H1 (cell line): ENCODE measurements at regions not wholly inside any gene's neighbourhood (a gene's known extent, or its start where the extent isn't known, plus 50 kb on each side); places are given as distances from the start of the nearest gene placed in this dataset.
"Not testable (repeated sequence)": the region's sequence is repeated elsewhere in the genome, so short reads cannot be mapped to it uniquely, and the experiment has no call there.

Source experiments
- CTCF ChIA-PET: fragments of 300-600 bp; sonication (Branson Sonifier 250); formaldehyde crosslinking; loops from one replicate; lab custom pipeline; 2021; ENCODE audit not compliant: partially characterized antibody; lab: Charles Lee
- POLR2A ChIA-PET: fragments of 300-600 bp; sonication (Branson Sonifier 250); formaldehyde crosslinking; loops from one replicate; lab custom pipeline; 2021; ENCODE audit warnings: inconsistent platforms; ENCODE audit not compliant: partially characterized antibody; lab: Charles Lee
- DNase-seq, 2 experiments: peaks; one replicate each; pipeline versions ENCODE4 v3.0.0 to v3.0.0-alpha.2; 2010 to 2022; ENCODE audit warnings: low spot score in 2 of 2, low read depth in 1 of 2, mixed read lengths in 1 of 2
- FAIRE-seq: peaks from 2 replicates; lab custom pipeline; 2011; peaks lifted over from hg19 to GRCh38; lab: Jason Lieb, UNC
- H2AFZ ChIP-seq: 2 replicates; pipeline ENCODE4 v1.8.1; 2012; ENCODE audit warnings: low read length, inconsistent platforms
- H2AK5ac ChIP-seq: 2 replicates; pipeline ENCODE4 v1.6.1; 2013; ENCODE audit warnings: low read depth, low read length
- H2BK120ac ChIP-seq: replicated peaks from 2 replicates; pipeline ENCODE3; 2013; ENCODE audit warnings: low read depth, low read length, inconsistent platforms
- H2BK12ac ChIP-seq: 2 replicates; pipeline ENCODE4 v1.6.1; 2013; ENCODE audit warnings: low read depth, low read length
- H2BK15ac ChIP-seq: 2 replicates; pipeline ENCODE4 v1.6.1; 2013; ENCODE audit warnings: low read length
- H2BK20ac ChIP-seq: 2 replicates; pipeline ENCODE4 v1.6.1; 2013; ENCODE audit warnings: low read length
- H2BK5ac ChIP-seq: 2 replicates; pipeline ENCODE4 v1.6.1; 2013; ENCODE audit warnings: low read depth, low read length
- H3K14ac ChIP-seq: 2 replicates; pipeline ENCODE4 v1.6.1; 2013; ENCODE audit warnings: inconsistent platforms; ENCODE audit not compliant: insufficient read length
- H3K18ac ChIP-seq: 2 replicates; pipeline ENCODE4 v1.6.1; 2013; ENCODE audit warnings: low read length; ENCODE audit errors: extremely low read depth
- H3K23ac ChIP-seq: 2 replicates; pipeline ENCODE4 v1.6.1; 2013; ENCODE audit warnings: inconsistent platforms; ENCODE audit not compliant: insufficient read length
- H3K23me2 ChIP-seq: 2 replicates; pipeline ENCODE4 v1.6.1; 2013; ENCODE audit warnings: low read depth, low read length
- H3K27ac ChIP-seq: 2 replicates; pipeline ENCODE4 v1.6.1; 2011; ENCODE audit warnings: low read depth, low read length, inconsistent platforms
- H3K27me3 ChIP-seq, 4 experiments: replicated peaks in 1 of 4; 1 replicate in 1 of 4; 2 replicates in 3 of 4; pipeline versions ENCODE4 v1.6.1 to v1.8.1; 2011 to 2013; ENCODE audit warnings: low read length in 3 of 4, mild to moderate bottlenecking in 3 of 4, inconsistent platforms in 2 of 4, mixed read lengths in 2 of 4, moderate library complexity in 1 of 4; ENCODE audit not compliant: control insufficient read depth in 3 of 4, insufficient read depth in 3 of 4; ENCODE audit errors: extremely low read depth in 1 of 4
- H3K36me3 ChIP-seq, 4 experiments: 2 replicates each; pipeline versions ENCODE4 v1.6.1 to v1.8.1; 2011 to 2013; ENCODE audit warnings: mild to moderate bottlenecking in 4 of 4, low read length in 3 of 4, moderate library complexity in 2 of 4, control low read depth in 1 of 4, inconsistent platforms in 1 of 4; ENCODE audit not compliant: insufficient read depth in 4 of 4, control insufficient read depth in 2 of 4
- H3K4ac ChIP-seq: replicated peaks from 2 replicates; pipeline ENCODE3; 2013; ENCODE audit warnings: low read length, low read depth, mixed read lengths, inconsistent platforms; ENCODE audit not compliant: insufficient read length
- H3K4me1 ChIP-seq, 4 experiments: replicated peaks in 1 of 4; 1 replicate in 1 of 4; 2 replicates in 3 of 4; pipeline versions ENCODE4 v1.6.1 to v1.8.1; 2011 to 2013; ENCODE audit warnings: low read length in 3 of 4, inconsistent platforms in 2 of 4, mixed read lengths in 1 of 4; ENCODE audit not compliant: insufficient read depth in 4 of 4, control insufficient read depth in 3 of 4
- H3K4me2 ChIP-seq, 2 experiments: 2 replicates each; pipeline versions ENCODE4 v1.6.1 to v1.8.1; 2011 to 2013; ENCODE audit warnings: low read depth in 2 of 2, low read length in 2 of 2, control low read depth in 1 of 2, inconsistent platforms in 1 of 2, mild to moderate bottlenecking in 1 of 2; ENCODE audit not compliant: insufficient read depth in 1 of 2
- H3K4me3 ChIP-seq, 4 experiments: fragments of 200-600, 300-600 bp in 1 of 4; sonication (generic), shearing (Covaris generic), sonication (Bioruptor Twin) in 1 of 4; 2 replicates each; pipeline versions ENCODE4 v1.5.1 to v1.8.1; 2011 to 2016; ENCODE audit warnings: low read length in 4 of 4, low read depth in 3 of 4, control low read depth in 2 of 4, inconsistent platforms in 2 of 4, mild to moderate bottlenecking in 2 of 4, mixed read lengths in 1 of 4, moderate library complexity in 1 of 4; ENCODE audit not compliant: insufficient read depth in 2 of 4; ENCODE audit errors: extremely low read depth in 1 of 4
- H3K56ac ChIP-seq: replicated peaks from 2 replicates; pipeline ENCODE3; 2013; ENCODE audit warnings: low read depth, mild to moderate bottlenecking, mixed read lengths, low read length, inconsistent platforms; ENCODE audit not compliant: insufficient read length
- H3K79me1 ChIP-seq: 2 replicates; pipeline ENCODE4 v1.6.1; 2013; ENCODE audit warnings: low read depth, low read length, control low read depth
- H3K79me2 ChIP-seq, 2 experiments: 2 replicates each; pipeline versions ENCODE4 v1.6.1 to v1.8.1; 2012 to 2013; ENCODE audit warnings: low read length in 2 of 2, mild to moderate bottlenecking in 2 of 2, inconsistent platforms in 1 of 2; ENCODE audit not compliant: insufficient read depth in 2 of 2, control insufficient read depth in 1 of 2
- H3K9ac ChIP-seq, 4 experiments: replicated peaks in 1 of 4; 1 replicate in 1 of 4; 2 replicates in 3 of 4; pipeline versions ENCODE4 v1.6.1 to v1.8.1; 2011 to 2013; ENCODE audit warnings: low read depth in 3 of 4, low read length in 3 of 4, control low read depth in 2 of 4, mild to moderate bottlenecking in 2 of 4, moderate library complexity in 2 of 4, inconsistent platforms in 1 of 4; ENCODE audit errors: extremely low read depth in 1 of 4
- H3K9me3 ChIP-seq, 2 experiments: 2 replicates each; pipeline versions ENCODE4 v1.6.1 to v1.8.1; 2012 to 2013; ENCODE audit warnings: mild to moderate bottlenecking in 2 of 2, moderate library complexity in 2 of 2, control low read depth in 1 of 2, inconsistent platforms in 1 of 2, low read depth in 1 of 2, low read length in 1 of 2, mixed read lengths in 1 of 2; ENCODE audit not compliant: insufficient read depth in 2 of 2
- H4K20me1 ChIP-seq, 2 experiments: replicated peaks in 1 of 2; 2 replicates each; pipeline versions ENCODE3 to v1.8.1; 2011 to 2013; ENCODE audit warnings: inconsistent platforms in 2 of 2, low read length in 2 of 2, mild to moderate bottlenecking in 1 of 2; ENCODE audit not compliant: insufficient read depth in 2 of 2, control insufficient read depth in 1 of 2
- H4K5ac ChIP-seq: 2 replicates; pipeline ENCODE4 v1.6.1; 2013; ENCODE audit warnings: low read length, low read depth, mixed read lengths, inconsistent platforms; ENCODE audit not compliant: insufficient read length
- H4K8ac ChIP-seq: 2 replicates; pipeline ENCODE4 v1.8.0; 2013; ENCODE audit warnings: mild to moderate bottlenecking, moderate library complexity, low read length, inconsistent platforms; ENCODE audit not compliant: insufficient read depth; ENCODE audit errors: extremely low read depth
- H4K91ac ChIP-seq: replicated peaks from 2 replicates; pipeline ENCODE3; 2013; ENCODE audit warnings: low read length, mixed read lengths, inconsistent platforms; ENCODE audit not compliant: insufficient read length
- RBBP5 ChIP-seq: IDR thresholded peaks from 2 replicates; pipeline ENCODE4 v1.7.1; 2012; ENCODE audit warnings: low read depth, mild to moderate bottlenecking, inconsistent platforms, low read length, moderate library complexity, borderline replicate concordance
- WGBS, 2 experiments: shearing (Covaris generic) in 1 of 2; methylation state at CpG; one replicate each; pipeline versions ENCODE4 v1.1.6 to v1.1.7; 2013 to 2015; ENCODE audit warnings: low lambda C conversion rate in 2 of 2, mixed read lengths in 2 of 2, inconsistent platforms in 1 of 2, low coverage in 1 of 2, missing lambda C conversion rate in 1 of 2; ENCODE audit not compliant: insufficient replicate concordance in 2 of 2, insufficient coverage in 1 of 2, insufficient read length in 1 of 2; ENCODE audit errors: extremely low coverage in 1 of 2, missing lambda C conversion rate in 1 of 2; 5-methylcytosine and 5-hydroxymethylcytosine counted together

DNA sequence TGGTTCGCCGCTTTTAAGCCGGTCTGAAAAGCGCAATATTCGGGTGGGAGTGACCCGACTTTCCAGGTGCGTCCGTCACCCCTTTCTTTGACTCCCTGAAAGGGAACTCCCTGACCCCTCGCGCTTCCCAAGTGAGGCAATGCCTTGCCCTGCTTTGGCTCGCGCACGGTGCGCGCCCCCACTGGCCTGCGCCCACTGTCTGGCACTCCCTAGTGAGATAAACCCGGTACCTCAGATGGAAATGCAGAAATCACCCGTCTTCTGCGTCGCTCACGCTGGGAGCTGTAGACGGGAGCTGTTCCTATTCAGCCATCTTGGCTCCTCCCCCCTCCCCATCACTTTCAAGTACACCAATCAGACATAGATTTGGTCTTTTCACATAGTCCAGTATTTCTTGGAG is 88.2 kb downstream of the EBLN1 start:
- CTCF ChIA-PET = interaction anchor here (1.1 kb wide), 1 partner anchor 26 kb away, joined by 3 read pairs; no protein-coding TSS in a partner anchor
- Histone ChIP-seq H4K8ac (peak overlapping the region; percentile 79; the same call in 1 of the 2 replicates), H2BK5ac (0 out of 2 replicates have a peak overlapping the region, but pooled peaks have one; percentile 66), H3K4me2 (peak overlapping the region in 1 of 2 experiments; percentile 21; a peak in 2 of 4 replicates), H3K18ac (peak overlapping the region; percentile 48; the same call in 1 of the 2 replicates)
- H3K27ac ChIP-seq, H2BK20ac ChIP-seq, H3K36me3 ChIP-seq, H3K14ac ChIP-seq, H4K20me1 ChIP-seq, H3K56ac ChIP-seq, FAIRE-seq, H2AFZ ChIP-seq, H3K23ac ChIP-seq, H2BK12ac ChIP-seq, H3K9ac ChIP-seq, POLR2A ChIA-PET, H3K4me3 ChIP-seq, H3K23me2 ChIP-seq, H3K4me1 ChIP-seq, H2BK120ac ChIP-seq, H4K5ac ChIP-seq, H3K4ac ChIP-seq, H4K91ac ChIP-seq, H3K79me1 ChIP-seq, H2AK5ac ChIP-seq, H3K9me3 ChIP-seq, H3K79me2 ChIP-seq, H3K27me3 ChIP-seq, H2BK15ac ChIP-seq: not testable (repeated sequence)
- WGBS, 2 experiments = 84% methylated on average over 22 of the region's 22 CpGs; no CpG with 5 or more reads in 1 of the 2 experiments
- 0 out of 2 replicates have a peak, but pooled peaks have one; percentile 44 for TF ChIP-seq RBBP5
- DNase-seq = peak in 1 of 2 experiments; percentile 54

DNA sequence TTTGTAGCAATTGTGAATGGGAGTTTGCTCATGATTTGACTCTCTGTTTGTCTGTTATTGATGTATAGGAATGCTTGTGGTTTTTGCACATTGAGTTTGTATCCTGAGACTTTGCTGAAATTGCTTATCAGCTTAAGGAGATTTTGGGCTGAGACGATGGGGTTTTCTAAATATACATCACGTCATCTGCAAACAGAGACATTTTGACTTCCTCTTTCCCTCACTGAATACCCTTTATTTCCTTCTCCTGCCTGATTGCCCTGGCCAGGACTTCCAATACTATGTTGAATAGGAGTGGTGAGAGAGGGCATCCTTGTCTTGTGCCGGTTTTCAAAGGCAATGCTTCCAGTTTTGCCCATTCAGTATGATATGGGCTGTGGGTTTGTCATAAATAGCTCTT is 96.6 kb downstream of the EBLN1 start:
- H3K18ac ChIP-seq, H4K8ac ChIP-seq, H3K79me1 ChIP-seq, H3K4me2 ChIP-seq, H3K27me3 ChIP-seq, H4K20me1 ChIP-seq, H3K4me3 ChIP-seq, H4K91ac ChIP-seq, H3K79me2 ChIP-seq, H2BK15ac ChIP-seq, POLR2A ChIA-PET, FAIRE-seq, H3K23me2 ChIP-seq, H3K27ac ChIP-seq, H3K4ac ChIP-seq, H3K4me1 ChIP-seq, H2BK5ac ChIP-seq, H3K9ac ChIP-seq, H2BK120ac ChIP-seq, H2BK12ac ChIP-seq, H3K14ac ChIP-seq, H4K5ac ChIP-seq, DNase-seq, H3K23ac ChIP-seq, H3K9me3 ChIP-seq, H3K36me3 ChIP-seq, H2BK20ac ChIP-seq, H2AK5ac ChIP-seq, H3K56ac ChIP-seq, H2AFZ ChIP-seq: not testable (repeated sequence)
- whole genome bisulfite sequencing, 2 experiments = 93% methylated on average over 3 of the region's 3 CpGs; no CpG with 5 or more reads in 1 of the 2 experiments
- CTCF ChIA-PET = interaction anchor here (1.0 kb wide), 1 partner anchor 18 kb away, joined by 3 read pairs; no protein-coding TSS in a partner anchor
